NCI-H69 (cell line): ENCODE measurements at regions not wholly inside any gene's neighbourhood (a gene's known extent, or its start where the extent isn't known, plus 50 kb on each side); places are given as distances from the start of the nearest gene placed in this dataset.

Source experiments
- DNase-seq: peaks from one replicate; lab custom pipeline; 2025; lab: John Stamatoyannopoulos, UW

- DNase-seq: no peak
Measured at GRCh38 chr6:21965016-21965415, 331.8 kb downstream of the PRL start.

DNA sequence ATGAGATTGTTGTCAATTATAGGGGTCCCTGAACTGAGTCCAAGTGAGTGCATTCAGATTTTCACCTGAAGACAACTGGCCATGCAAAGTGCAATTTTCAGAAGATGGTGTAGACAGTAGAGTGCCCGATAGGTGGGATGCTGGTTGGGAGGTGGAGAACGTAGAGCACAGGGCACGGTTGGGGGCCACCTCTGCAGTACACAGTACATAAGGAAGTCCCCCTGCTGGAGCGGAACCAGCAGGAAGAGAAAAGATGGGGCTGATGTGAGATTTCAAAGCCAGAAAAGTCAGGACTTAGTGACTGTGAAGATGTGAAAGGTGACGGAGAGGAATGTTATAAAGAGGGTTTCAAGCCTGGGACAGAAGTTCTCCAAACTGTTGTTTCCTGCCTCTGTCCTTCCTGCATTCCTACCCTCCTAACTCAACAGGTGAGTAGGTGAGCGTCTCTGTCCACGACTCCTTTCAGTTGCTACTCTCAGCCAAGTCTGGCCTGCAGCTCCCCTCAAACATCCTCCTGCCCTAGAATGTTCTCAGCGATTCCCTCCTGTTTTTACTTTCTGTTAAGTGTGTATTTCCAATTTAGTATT, 330.8 kb downstream of the PRL start:
- DNase-seq: no peak

- no peak for DNase-seq
Measured at GRCh38 chr6:21967056-21967974, 329.5 kb downstream of the PRL start.

DNA sequence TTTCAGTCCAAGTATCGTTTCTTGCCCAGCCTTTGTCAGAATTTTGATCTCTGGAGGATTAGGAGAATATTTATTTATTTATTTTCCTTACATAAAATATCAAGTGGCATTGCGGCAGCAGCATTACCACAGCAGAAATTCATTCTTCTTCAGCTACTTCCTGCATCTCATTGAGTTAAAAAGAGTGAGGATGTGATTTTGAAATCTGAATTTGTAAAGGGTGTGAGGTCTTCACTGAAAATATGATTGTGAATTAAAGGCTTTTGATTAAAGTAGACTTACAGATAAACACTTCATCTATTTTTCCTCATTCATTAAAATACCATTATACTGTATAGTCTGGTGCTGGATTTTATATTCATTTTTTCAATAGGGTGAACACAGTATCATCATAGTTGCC, 328.4 kb downstream of the PRL start:
- no peak for DNase-seq

DNA sequence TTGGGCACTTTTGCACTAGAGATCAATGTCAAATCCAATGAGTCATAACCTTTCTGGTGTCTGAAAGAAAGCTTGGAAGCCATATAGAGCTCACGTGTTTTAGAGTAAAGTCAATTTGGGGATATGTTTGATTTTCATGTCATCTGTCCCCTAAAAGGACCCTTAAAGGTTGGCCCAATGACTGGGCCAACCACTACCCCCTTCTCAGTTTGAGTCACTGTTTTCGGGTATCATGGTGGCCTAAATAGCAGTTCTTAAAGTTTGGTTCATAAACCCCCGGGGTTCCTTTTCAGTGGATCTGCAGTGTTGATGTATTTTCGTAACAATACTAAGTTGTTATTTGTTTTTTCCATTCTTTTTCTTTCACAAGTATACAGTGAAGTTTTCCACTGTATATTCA, 327.6 kb downstream of the PRL start:
- no peak for DNase-seq

DNA sequence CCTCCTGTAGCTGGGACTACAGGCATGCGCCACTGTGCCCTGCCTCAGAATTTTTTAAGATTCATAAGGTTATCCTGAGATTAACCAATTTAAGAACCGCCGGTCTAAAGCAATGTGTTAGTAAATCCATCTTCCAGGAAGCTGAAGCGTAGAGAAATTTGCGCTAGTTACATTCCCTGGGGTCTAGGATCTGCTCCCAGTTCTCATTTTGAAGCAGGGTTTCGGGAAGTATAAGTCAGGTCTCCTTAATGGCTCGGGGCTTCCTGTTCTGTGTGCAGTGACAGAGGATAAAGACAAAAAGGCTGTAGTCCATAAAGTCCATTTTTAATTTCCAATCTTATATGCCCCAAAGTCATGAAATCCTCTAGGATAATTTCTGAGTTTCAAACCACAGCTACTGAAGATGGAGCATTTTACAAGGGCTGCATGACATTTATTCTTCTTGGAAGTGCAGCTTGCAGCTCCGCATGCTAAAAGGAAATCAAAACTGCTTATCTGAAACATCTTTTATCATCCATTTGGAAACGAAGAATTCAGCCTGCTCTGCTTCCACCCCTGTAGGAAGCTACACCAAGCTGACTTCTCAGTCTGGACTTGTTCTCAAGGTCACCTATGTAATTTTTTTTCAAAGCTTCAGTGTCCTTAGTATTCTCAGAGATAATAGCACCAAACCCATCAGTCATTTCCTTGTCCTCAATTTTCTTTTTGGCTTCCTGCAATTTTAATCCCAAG, 326.1 kb downstream of the PRL start:
- DNase-seq: no peak

- DNase-seq: no peak
Measured at GRCh38 chr6:21971541-21971940, 325.3 kb downstream of the PRL start.

DNA sequence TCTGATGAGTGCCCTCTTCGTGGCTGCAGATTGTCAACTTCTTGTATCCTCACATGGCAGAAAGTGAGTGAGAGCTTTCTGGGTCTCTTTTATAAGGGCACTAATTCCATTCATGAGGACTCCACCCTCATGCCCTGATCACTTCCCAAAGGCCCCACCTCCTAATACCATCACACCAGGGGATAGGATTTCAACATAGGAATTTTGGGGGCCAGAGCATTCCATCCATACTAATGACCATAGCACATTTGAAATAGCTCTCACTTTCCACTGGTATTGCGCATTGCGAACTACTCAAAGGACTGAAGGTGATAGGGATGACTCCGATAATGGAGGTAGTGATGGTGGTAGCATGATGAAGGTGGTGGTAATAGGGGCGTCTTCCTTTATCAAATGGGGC, 324.3 kb downstream of the PRL start:
- DNase-seq: no peak

DNA sequence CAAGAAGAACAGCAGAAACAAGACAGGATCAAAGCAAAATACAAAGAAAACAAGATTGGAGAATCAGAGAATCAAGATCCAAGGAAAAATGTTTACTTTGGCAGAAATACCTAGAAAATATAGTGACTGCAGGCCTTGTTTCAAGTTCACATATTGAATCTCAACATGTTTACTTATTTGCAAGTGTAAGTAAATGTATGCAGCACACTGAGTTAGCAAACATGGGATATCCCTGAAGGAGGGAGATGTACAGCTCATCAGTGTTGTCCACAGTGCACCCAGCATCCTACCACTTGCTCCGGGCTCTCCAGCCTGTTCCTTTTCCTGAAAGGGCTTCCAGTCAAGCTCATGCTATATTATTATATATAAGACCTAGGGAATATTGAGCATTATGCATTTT, 319.5 kb downstream of the PRL start:
- DNase-seq: no peak

DNA sequence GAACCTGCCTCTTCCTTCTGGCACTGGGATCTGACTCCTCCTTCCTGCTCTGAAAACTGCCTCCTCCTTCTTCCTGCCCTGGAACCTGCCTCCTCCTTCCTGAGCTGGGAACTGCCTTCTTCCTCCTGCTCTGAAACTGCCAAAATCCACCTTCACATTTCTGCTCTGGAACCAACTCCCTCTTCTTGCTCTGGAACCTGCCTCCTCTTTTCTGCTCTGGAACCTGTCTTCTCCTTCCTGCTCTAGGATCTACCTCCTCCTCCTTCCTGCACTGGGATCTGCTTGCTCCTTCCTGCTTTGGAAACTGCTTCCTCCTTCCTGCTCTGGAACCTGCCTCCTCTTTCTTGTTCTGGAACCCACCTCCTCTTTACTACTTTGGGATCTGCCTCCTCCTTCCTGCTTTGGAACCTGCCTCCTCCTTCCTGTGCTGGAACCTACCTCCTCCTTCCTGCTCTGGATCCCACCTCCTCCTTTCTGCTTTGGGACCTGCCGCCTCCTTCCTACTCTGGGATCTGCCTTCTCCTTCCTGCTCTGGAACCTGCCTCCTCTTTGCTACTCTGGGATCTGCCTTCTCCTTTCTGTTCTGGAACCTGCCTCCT, 315.5 kb downstream of the PRL start:
- DNase-seq: no peak

GRCh38 chr6:21984135-21984534, 312.7 kb downstream of the PRL start:
- DNase-seq: peak; percentile 82

DNA sequence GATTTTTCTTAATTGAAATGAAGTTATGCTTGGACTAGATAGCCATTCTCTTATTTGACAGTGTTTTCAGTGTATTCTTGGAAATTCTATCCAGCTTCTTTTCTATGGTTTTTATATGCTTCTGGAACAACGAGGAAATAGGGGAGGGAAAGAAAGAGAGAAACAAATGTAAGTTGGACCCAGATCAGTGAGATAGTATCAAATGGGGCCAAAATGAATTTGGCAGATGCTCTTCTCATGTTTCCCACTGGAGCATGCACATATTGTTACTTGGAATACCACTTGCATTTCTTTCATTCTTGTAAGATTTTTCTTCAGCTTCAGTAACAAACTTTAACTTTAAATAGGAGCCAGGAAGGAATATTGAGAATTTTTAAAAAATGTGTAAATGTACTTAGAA, 312.3 kb downstream of the PRL start:
- DNase-seq: peak; percentile 62

DNA sequence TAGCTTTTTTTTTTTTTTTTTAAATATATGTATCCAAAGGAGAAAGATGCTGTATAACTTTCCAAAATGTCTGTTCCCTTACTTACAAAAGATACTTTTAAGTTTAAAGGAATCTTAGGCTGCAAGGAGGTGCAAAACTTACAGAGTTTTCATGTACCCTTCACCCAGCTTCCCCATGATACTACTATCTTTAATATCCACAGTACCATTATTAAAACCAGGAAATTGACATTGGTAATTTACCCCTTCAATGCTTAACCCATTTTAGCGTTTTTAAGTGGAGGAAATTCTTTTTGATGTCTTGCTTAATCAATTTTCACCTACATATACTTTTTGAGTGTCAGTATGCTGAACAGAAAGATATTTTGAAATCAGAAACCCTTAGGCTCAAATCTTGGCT, 310.9 kb downstream of the PRL start:
- DNase-seq: no peak

- DNase-seq: no peak
Measured at GRCh38 chr6:21986703-21987102, 310.1 kb downstream of the PRL start.

GRCh38 chr6:21987501-21987957, 309.3 kb downstream of the PRL start:
- DNase-seq: no peak

DNA sequence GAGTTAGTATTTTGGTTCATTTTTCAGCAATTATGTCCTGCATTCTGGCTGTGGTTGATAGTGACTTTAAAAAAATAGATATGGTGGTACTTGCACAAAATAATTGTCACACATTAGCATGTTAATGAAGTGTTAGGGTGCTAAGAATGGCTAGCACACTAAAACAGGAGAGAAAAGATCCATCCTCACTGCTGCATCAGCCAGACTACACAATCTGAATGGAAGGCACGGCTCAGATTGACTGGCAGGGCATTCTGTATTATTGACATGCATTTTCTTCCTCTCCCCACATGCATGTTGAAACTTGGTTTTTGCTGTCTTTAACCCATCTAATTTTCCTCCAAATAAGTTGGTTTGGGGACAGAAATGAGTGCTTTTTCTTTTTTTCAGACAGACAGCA, 306.3 kb downstream of the PRL start:
- no peak for DNase-seq

DNA sequence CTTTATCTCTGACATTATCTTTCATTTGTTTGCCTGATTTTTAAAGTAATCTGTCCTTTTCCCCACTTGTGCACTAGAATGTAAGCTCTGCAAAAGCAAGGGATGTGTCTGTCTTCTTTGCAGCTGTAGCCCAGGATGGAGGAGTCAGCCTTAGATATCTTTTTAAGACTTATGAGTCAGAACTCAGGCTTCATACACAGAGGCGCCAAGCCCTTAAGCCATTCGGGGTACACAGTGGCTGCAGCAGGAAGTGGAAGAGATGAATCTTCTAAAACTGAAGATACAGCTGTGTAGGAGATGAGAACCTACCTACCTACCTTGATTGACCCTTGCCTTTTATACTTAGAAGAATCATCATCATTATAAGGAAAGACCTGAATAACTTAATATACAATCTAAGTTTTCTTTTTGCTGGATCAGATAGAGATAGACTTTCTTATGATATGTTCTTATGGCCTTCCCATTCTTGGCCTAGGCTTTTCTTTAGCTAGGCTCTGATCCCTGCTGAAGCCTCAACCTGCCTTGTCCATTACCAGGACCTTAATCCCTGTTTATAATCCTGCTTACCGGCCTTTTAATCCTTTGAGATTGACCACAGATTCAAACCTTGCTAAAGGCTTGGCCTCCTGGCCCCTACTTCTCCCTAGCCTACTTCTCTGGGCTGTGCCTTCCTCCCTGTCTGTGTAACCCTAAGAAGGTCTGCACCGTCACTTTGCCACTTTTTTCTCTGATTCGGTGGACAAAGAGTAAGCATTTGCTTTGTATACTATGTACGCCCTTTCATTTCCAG, 304.5 kb downstream of the PRL start:
- DNase-seq: no peak

DNA sequence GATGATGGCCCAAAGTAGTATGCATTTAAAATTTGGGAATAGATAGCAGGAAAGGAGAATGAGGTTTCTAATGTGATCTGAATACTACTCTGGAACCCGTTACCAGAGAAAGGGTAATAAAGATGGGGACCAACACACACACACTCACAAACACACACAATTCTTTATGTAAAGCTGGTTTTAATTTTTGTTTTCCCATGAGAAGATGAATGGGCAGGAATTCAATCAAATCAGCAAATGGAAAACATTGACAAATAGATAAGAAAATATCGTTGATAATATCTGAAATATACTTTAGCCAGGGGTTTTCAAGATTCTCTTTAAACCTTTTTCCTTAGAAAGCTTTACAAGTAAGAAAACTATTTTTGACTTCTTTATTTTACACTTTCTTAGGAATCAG, 303.0 kb downstream of the PRL start:
- DNase-seq: no peak

DNA sequence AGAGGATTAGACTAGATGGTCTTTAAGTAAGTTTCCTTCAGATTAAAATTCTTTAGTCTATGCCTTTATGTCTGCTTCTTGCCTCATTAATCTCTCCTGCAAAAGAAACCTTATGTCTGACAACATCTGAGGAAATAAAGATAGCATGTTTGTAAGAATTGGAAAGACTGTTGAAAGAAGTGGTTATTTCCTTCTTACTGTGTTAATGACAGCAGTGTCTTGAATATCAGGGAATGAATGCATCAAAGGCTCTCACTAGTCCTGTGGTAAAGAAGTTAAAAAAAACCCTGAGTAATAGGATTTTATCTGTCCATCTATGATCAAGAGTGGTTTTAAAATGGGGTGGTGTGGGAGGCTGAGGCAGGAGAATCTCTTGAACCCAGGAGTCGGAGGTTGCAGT, 302.0 kb downstream of the PRL start:
- DNase-seq: no peak

GRCh38 chr6:21995318-21995717, 301.5 kb downstream of the PRL start:
- DNase-seq: no peak

DNA sequence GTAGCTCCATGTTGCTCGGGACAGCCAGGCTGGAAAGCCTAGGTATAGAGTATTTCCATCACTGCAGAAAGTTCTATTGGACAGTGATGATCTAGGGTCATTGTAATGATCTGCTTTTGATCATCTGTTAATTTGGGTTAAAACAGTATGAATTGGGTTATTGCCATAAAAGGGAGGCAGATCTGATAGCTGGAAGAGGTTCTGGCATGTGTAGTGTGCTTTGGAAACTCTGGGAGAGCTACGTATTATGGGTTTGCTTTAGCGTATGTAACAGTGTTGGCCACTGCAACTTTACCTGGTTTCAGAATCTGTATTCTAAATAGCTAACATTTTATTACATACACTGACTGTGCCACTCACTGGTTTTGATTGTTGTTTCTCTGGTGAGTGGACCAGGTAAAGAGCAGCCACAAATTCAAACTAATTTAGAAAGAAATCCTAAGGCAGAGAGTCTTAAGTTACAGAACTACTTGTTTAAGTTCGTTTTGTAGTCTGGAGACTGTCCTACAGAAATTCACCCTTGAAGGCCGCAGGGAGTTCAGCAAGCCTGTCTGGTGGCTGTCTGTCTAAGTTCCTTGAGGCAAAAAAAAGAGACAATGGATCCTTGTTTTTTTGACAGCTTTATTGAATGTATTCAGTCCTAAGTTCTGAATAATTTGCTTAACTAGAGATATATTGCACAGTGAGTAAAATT, 300.3 kb downstream of the PRL start:
- DNase-seq: peak; percentile 21
